Mesodermal cell (in vitro differentiated cells): ENCODE measurements at regions not wholly inside any gene's neighbourhood (a gene's known extent, or its start where the extent isn't known, plus 50 kb on each side); places are given as distances from the start of the nearest gene placed in this dataset.

Experiments
- H3K27ac ChIP-seq: 2 replicates; pipeline ENCODE4 v1.7.0; 2013; ENCODE audit warnings: mild to moderate bottlenecking, low read depth, low read length, moderate library complexity; ENCODE audit not compliant: severe bottlenecking
- H3K36me3 ChIP-seq: 2 replicates; pipeline ENCODE4 v1.7.1; 2013; ENCODE audit warnings: mild to moderate bottlenecking, low read length, moderate library complexity; ENCODE audit not compliant: control insufficient read depth, insufficient read depth
- H3K4me1 ChIP-seq: one replicate; pipeline ENCODE4 v1.7.1; 2013; ENCODE audit warnings: mild to moderate bottlenecking, low read length; ENCODE audit not compliant: insufficient read depth, control insufficient read depth, poor library complexity, severe bottlenecking
- H3K4me3 ChIP-seq: 2 replicates; pipeline ENCODE4 v1.7.0; 2013; ENCODE audit warnings: low read length, control low read depth, mild to moderate bottlenecking; ENCODE audit not compliant: insufficient read depth, poor library complexity, severe bottlenecking; ENCODE audit errors: extremely low read depth
- H3K9me3 ChIP-seq: 2 replicates; pipeline ENCODE4 v1.7.1; 2013; ENCODE audit warnings: mild to moderate bottlenecking, low read length, moderate library complexity; ENCODE audit not compliant: control insufficient read depth
- WGBS, 2 experiments: methylation state at CpG; one replicate each; pipeline ENCODE4 v1.1.5; 2013; ENCODE audit warnings: missing lambda C conversion rate in 2 of 2; ENCODE audit not compliant: insufficient coverage in 2 of 2; 5-methylcytosine and 5-hydroxymethylcytosine counted together

GRCh38 chrX:25144043-25144940 lies 128.5 kb upstream of the ARX start:
- H3K4me1 ChIP-seq: no peaks in the 10 kb centered on the region
- H3K27ac ChIP-seq: no peak overlapping the region
- H3K36me3 ChIP-seq: no peaks in the 10 kb centered on the region
- no peak overlapping the region for H3K4me3 ChIP-seq
- no peaks in the 10 kb centered on the region for H3K9me3 ChIP-seq
- whole genome bisulfite sequencing, 2 experiments: 0 to 22% methylated on average over 3 to 4 of the region's 19 CpGs

- no peak overlapping the region for H3K27ac ChIP-seq
- no peak overlapping the region for H3K4me3 ChIP-seq
- H3K9me3 ChIP-seq: no peaks in the 10 kb centered on the region
- no peaks in the 10 kb centered on the region for H3K4me1 ChIP-seq
- 73 to 88% methylated on average over 6 to 8 of the region's 8 CpGs for WGBS, 2 experiments
- H3K36me3 ChIP-seq: no peaks in the 10 kb centered on the region
These were observed 127.8 kb upstream of the ARX start for GRCh38 chrX:25143596-25143995.

GRCh38 chrX:25141684-25142083 lies 125.9 kb upstream of the ARX start:
- Histone ChIP-seq H3K27ac (no peak overlapping the region), H3K9me3 (no peaks in the 10 kb centered on the region), H3K4me1 (no peaks in the 10 kb centered on the region), H3K4me3 (no peak overlapping the region), H3K36me3 (no peaks in the 10 kb centered on the region)
- no CpG with 5 or more reads among the region's 1 CpG for WGBS, 2 experiments

- peak overlapping the region; percentile 41 for H3K27ac ChIP-seq
- no peaks in the 10 kb centered on the region for H3K9me3 ChIP-seq
- H3K4me3 ChIP-seq: no peak overlapping the region
- H3K4me1 ChIP-seq: no peaks in the 10 kb centered on the region
- H3K36me3 ChIP-seq: no peaks in the 10 kb centered on the region
These were observed 115.3 kb upstream of the ARX start for GRCh38 chrX:25131055-25131454.

GRCh38 chrX:25130619-25131018 lies 114.9 kb upstream of the ARX start:
- H3K27ac ChIP-seq: peak overlapping the region; percentile 41
- H3K9me3 ChIP-seq: no peaks in the 10 kb centered on the region
- 87% methylated on average over 3 of the region's 4 CpGs; no CpG with 5 or more reads in 1 of the 2 experiments for WGBS, 2 experiments
- H3K36me3 ChIP-seq: no peaks in the 10 kb centered on the region
- H3K4me1 ChIP-seq: no peaks in the 10 kb centered on the region
- H3K4me3 ChIP-seq: no peak overlapping the region

GRCh38 chrX:25125483-25125882 lies 109.7 kb upstream of the ARX start:
- Histone ChIP-seq H3K4me3 (no peak overlapping the region), H3K27ac (no peak overlapping the region), H3K4me1 (no peaks in the 10 kb centered on the region), H3K9me3 (no peaks in the 10 kb centered on the region), H3K36me3 (no peaks in the 10 kb centered on the region)
- 100% methylated on average over 1 of the region's 4 CpGs; no CpG with 5 or more reads in 1 of the 2 experiments for WGBS, 2 experiments

GRCh38 chrX:25124391-25124790 lies 108.6 kb upstream of the ARX start:
- no peak overlapping the region for H3K4me3 ChIP-seq
- H3K9me3 ChIP-seq: no peaks in the 10 kb centered on the region
- H3K4me1 ChIP-seq: no peaks in the 10 kb centered on the region
- no peaks in the 10 kb centered on the region for H3K36me3 ChIP-seq
- no CpG with 5 or more reads among the region's 2 CpGs for WGBS, 2 experiments
- H3K27ac ChIP-seq: no peak overlapping the region

- Histone ChIP-seq H3K27ac (no peak overlapping the region), H3K9me3 (no peaks in the 10 kb centered on the region), H3K4me1 (no peaks in the 10 kb centered on the region), H3K4me3 (no peak overlapping the region), H3K36me3 (no peaks in the 10 kb centered on the region)
- 100% methylated on average over 1 of the region's 2 CpGs; no CpG with 5 or more reads in 1 of the 2 experiments for WGBS, 2 experiments
These were observed 96.4 kb upstream of the ARX start for GRCh38 chrX:25112156-25112555.

- WGBS, 2 experiments: no CpG with 5 or more reads among the region's 2 CpGs
- no peaks in the 10 kb centered on the region for H3K4me1 ChIP-seq
- no peak overlapping the region for H3K27ac ChIP-seq
- H3K9me3 ChIP-seq: no peaks in the 10 kb centered on the region
- no peak overlapping the region for H3K4me3 ChIP-seq
- no peaks in the 10 kb centered on the region for H3K36me3 ChIP-seq
These were observed 92.7 kb upstream of the ARX start for GRCh38 chrX:25108481-25108880.

- H3K27ac ChIP-seq: no peak overlapping the region
- H3K4me3 ChIP-seq: no peak overlapping the region
- 0% methylated on average over 2 of the region's 4 CpGs; no CpG with 5 or more reads in 1 of the 2 experiments for WGBS, 2 experiments
- H3K9me3 ChIP-seq: no peaks in the 10 kb centered on the region
- H3K36me3 ChIP-seq: no peaks in the 10 kb centered on the region
- H3K4me1 ChIP-seq: no peaks in the 10 kb centered on the region
These were observed 89.5 kb upstream of the ARX start for GRCh38 chrX:25105221-25105620.

GRCh38 chrX:25096522-25097045 lies 80.8 kb upstream of the ARX start:
- Histone ChIP-seq H3K4me1 (no peaks in the 10 kb centered on the region), H3K4me3 (no peak overlapping the region), H3K36me3 (no peaks in the 10 kb centered on the region), H3K9me3 (no peaks in the 10 kb centered on the region), H3K27ac (no peak overlapping the region)
- 92 to 93% methylated on average over 2 to 3 of the region's 3 CpGs for WGBS, 2 experiments
